ENCODE measurements at regions not wholly inside any gene's neighbourhood (a gene's known extent, or its start where the extent isn't known, plus 50 kb on each side); places are given as distances from the start of the nearest gene placed in this dataset.

DNA sequence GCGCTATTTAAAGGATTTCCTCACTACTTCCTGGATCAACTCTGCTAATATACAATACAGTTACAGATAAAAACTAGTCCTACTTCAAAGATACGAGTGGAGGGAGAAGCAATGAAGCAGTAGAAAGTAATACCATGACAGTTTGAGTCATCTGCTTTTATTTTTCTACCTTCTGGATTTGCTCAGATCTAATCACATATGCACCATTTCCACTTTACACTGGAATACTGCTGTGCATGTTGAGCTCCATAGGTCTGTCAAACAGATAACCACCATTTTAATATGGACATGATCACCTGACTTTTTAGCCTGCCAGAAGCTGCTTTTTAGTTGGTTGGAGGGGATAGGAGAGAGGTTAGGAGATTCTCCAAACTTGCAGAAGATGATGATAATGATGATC lies 92.5 kb downstream of the MMUT start:
- Mint-ChIP-seq H3K36me3 (ENCODE audit: low read depth) (no peaks in the 10 kb centered on the region), H3K4me1 (ENCODE audit: low read depth) (no peaks in the 10 kb centered on the region), H3K27ac (ENCODE audit: unreplicated experiment) (no peak overlapping the region), H3K27me3 (ENCODE audit: low read depth) (peaks cover 3% of the 10 kb centered on the region), H3K9me3 (ENCODE audit: low read depth) (peaks cover 3% of the 10 kb centered on the region), H3K4me3 (ENCODE audit: unreplicated experiment) (no peak overlapping the region)
- TF ChIP-seq, protein P1, sequence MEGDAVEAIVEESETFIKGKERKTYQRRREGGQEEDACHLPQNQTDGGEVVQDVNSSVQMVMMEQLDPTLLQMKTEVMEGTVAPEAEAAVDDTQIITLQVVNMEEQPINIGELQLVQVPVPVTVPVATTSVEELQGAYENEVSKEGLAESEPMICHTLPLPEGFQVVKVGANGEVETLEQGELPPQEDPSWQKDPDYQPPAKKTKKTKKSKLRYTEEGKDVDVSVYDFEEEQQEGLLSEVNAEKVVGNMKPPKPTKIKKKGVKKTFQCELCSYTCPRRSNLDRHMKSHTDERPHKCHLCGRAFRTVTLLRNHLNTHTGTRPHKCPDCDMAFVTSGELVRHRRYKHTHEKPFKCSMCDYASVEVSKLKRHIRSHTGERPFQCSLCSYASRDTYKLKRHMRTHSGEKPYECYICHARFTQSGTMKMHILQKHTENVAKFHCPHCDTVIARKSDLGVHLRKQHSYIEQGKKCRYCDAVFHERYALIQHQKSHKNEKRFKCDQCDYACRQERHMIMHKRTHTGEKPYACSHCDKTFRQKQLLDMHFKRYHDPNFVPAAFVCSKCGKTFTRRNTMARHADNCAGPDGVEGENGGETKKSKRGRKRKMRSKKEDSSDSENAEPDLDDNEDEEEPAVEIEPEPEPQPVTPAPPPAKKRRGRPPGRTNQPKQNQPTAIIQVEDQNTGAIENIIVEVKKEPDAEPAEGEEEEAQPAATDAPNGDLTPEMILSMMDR (IDR thresholded peaks at IDR 0.05) = no peak
- DNase-seq (ENCODE audit: low spot score) = no peak

DNA sequence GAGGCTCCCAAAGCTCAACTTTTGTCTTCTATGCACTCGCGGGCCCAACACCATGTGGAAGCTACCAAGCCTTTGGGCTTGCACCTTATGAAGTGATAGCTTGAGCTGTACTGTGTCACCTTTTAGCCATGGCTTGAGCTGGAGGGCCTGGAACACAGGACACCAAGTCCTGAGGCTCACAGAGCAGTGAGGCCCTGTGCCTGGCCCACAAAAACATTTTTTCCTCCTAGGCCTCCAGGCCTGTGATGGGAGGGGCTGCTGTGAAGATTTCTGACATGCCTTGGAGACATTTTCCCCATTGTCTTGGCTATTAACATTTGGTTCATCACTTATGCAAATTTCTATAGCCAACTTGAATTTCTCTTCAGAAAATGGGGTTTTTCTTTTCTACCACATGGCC lies 96.5 kb downstream of the MMUT start:
- no peak overlapping the region for H3K27ac Mint-ChIP-seq (ENCODE audit: unreplicated experiment)
- H3K4me3 Mint-ChIP-seq (ENCODE audit: unreplicated experiment) = no peak overlapping the region
- TF ChIP-seq, protein P1 (IDR thresholded peaks at IDR 0.05) = no peak
- H3K36me3 Mint-ChIP-seq (ENCODE audit: low read depth) = no peaks in the 10 kb centered on the region
- H3K4me1 Mint-ChIP-seq (ENCODE audit: low read depth) = no peaks in the 10 kb centered on the region
- DNase-seq (ENCODE audit: low spot score) = no peak
- peaks cover 3% of the 10 kb centered on the region for H3K27me3 Mint-ChIP-seq (ENCODE audit: low read depth)
- peaks cover 11% of the 10 kb centered on the region for H3K9me3 Mint-ChIP-seq (ENCODE audit: low read depth)

DNA sequence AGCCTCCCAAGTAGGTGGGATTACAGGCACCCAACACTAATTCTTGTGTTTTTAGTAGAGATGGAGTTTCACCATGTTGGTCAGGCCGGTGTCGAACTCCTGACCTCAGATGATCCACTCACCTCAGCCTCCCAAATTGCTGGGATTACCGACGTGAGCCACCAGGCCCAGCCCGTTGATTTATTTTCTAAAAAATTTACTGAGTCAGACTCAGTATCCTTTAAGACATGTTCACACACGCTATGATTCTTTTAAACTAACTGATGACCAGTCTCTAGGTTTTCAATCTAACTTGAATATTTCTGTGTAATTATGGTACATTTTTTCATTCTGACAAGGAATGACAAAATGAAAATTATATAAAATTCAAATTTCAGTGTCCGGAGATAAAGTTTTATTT lies 114.5 kb downstream of the MMUT start:
- H3K27me3 Mint-ChIP-seq (ENCODE audit: low read depth) = no peaks in the 10 kb centered on the region
- H3K4me3 Mint-ChIP-seq (ENCODE audit: unreplicated experiment) = no peak overlapping the region
- TF ChIP-seq, protein P1 (IDR thresholded peaks at IDR 0.05) = no peak
- H3K36me3 Mint-ChIP-seq (ENCODE audit: low read depth) = peaks cover 2% of the 10 kb centered on the region
- no peak overlapping the region for H3K27ac Mint-ChIP-seq (ENCODE audit: unreplicated experiment)
- H3K4me1 Mint-ChIP-seq (ENCODE audit: low read depth) = no peaks in the 10 kb centered on the region
- peaks cover 15% of the 10 kb centered on the region for H3K9me3 Mint-ChIP-seq (ENCODE audit: low read depth)
- no peak for DNase-seq (ENCODE audit: low spot score)

DNA sequence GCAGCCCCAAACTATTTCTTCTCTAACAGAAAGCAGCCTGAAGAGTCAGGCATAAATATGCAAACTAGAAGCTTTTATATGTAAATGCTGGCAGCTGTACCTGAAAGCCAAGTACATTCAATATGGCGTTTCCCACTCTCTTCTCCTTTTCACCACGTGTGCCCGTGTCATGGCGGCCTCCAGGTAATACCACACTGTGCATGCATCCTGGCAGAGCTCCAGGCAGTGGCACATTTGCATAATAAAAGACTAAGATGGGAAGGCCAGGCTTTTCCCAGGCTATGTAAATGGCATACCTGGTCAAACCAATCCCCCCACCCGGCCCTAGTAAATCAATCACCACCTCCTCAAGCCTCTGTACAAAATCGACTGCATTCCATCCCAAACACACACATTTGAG lies 120.6 kb downstream of the MMUT start:
- TF ChIP-seq, protein P1 (IDR thresholded peaks at IDR 0.05) = no peak
- H3K36me3 Mint-ChIP-seq (ENCODE audit: low read depth) = no peaks in the 10 kb centered on the region
- peaks cover 5% of the 10 kb centered on the region for H3K27me3 Mint-ChIP-seq (ENCODE audit: low read depth)

DNA sequence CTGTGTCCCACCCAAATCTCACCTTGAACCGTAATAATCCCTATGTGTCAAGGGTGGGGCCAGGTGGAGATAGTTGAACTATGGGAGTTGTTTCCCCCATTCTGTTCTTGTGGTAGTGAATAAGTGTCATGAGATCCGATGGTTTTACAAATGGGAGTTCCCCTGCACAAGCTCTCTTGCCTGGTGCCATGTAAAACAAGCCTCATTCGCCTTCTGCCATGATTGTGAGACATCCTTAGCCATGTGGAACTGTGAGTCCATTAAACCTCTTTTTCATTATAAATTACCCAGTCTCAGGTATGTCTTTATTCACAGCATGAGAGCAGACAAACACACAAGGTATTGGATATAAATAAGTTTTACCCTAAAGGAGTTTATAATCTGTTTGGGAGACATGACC lies 121.2 kb downstream of the MMUT start:
- Mint-ChIP-seq H3K9me3 (ENCODE audit: low read depth) (peaks cover 3% of the 10 kb centered on the region), H3K27me3 (ENCODE audit: low read depth) (peaks cover 5% of the 10 kb centered on the region), H3K4me3 (ENCODE audit: unreplicated experiment) (no peak overlapping the region), H3K4me1 (ENCODE audit: low read depth) (no peaks in the 10 kb centered on the region), H3K27ac (ENCODE audit: unreplicated experiment) (no peak overlapping the region), H3K36me3 (ENCODE audit: low read depth) (peaks cover under 1% of the 10 kb centered on the region)
- DNase-seq (ENCODE audit: low spot score) = no peak
- TF ChIP-seq, protein P1 (IDR thresholded peaks at IDR 0.05) = no peak

More for the DNA sequence above, 120.6 kb downstream of the MMUT start:
- H3K4me3 Mint-ChIP-seq (ENCODE audit: unreplicated experiment) = no peak overlapping the region
- H3K9me3 Mint-ChIP-seq (ENCODE audit: low read depth) = no peaks in the 10 kb centered on the region
- DNase-seq (ENCODE audit: low spot score) = no peak
- no peaks in the 10 kb centered on the region for H3K4me1 Mint-ChIP-seq (ENCODE audit: low read depth)
- no peak overlapping the region for H3K27ac Mint-ChIP-seq (ENCODE audit: unreplicated experiment)

Measured in chondrocyte (in vitro differentiated cells).